ENCODE measurements at regions not wholly inside any gene's neighbourhood (a gene's known extent, or its start where the extent isn't known, plus 50 kb on each side); places are given as distances from the start of the nearest gene placed in this dataset.

GRCh38 chr5:167755420-167755819 is 536.0 kb upstream of the WWC1 start:
- no peaks in the 10 kb centered on the region for H4K20me1 ChIP-seq (ENCODE audit: insufficient read depth, poor library complexity, severe bottlenecking)
- H3K27me3 ChIP-seq = no peaks in the 10 kb centered on the region
- H3K27ac ChIP-seq = no peak overlapping the region
- no peaks in the 10 kb centered on the region for H3K4me1 ChIP-seq (ENCODE audit: insufficient read depth)
- H3K9me3 ChIP-seq (ENCODE audit: low read depth) = no peaks in the 10 kb centered on the region
- H2AFZ ChIP-seq = no peak overlapping the region
- no peak for DNase-seq (ENCODE audit: low spot score)
- H3K9me2 ChIP-seq (replicated peaks; ENCODE audit: insufficient read depth) = no peaks in the 10 kb centered on the region
- no peak overlapping the region for H3K4me3 ChIP-seq
- TF ChIP-seq EZH2 (IDR thresholded peaks at IDR 0.05; ENCODE audit: borderline replicate concordance) = no peak
- no peak for TF ChIP-seq CTCF (IDR thresholded peaks at IDR 0.05; ENCODE audit: poor library complexity)
- TF ChIP-seq EZH2phosphoT487 (IDR thresholded peaks at IDR 0.05; ENCODE audit: low read depth, severe bottlenecking, unreplicated experiment) = no peak
- H3K79me2 ChIP-seq = no peaks in the 10 kb centered on the region
- WGBS (ENCODE audit: low lambda C conversion rate, missing lambda C conversion rate) = 67% methylated on average over 2 of the region's 2 CpGs
- no peak overlapping the region for H3K4me2 ChIP-seq
- no peaks in the 10 kb centered on the region for H3K36me3 ChIP-seq (replicated peaks; ENCODE audit: insufficient read depth, low read depth)

- no peaks in the 10 kb centered on the region for H3K27me3 ChIP-seq
- H3K4me1 ChIP-seq (ENCODE audit: insufficient read depth) = no peaks in the 10 kb centered on the region
- H3K9me3 ChIP-seq (ENCODE audit: low read depth) = no peaks in the 10 kb centered on the region
- H4K20me1 ChIP-seq (ENCODE audit: insufficient read depth, poor library complexity, severe bottlenecking) = no peaks in the 10 kb centered on the region
- no peaks in the 10 kb centered on the region for H3K9me2 ChIP-seq (replicated peaks; ENCODE audit: insufficient read depth)
- DNase-seq (ENCODE audit: low spot score) = peak; percentile 15
- 68% methylated on average over 2 of the region's 2 CpGs for WGBS (ENCODE audit: low lambda C conversion rate, missing lambda C conversion rate)
- H3K36me3 ChIP-seq (replicated peaks; ENCODE audit: insufficient read depth, low read depth) = no peaks in the 10 kb centered on the region
- H3K79me2 ChIP-seq = no peaks in the 10 kb centered on the region
- no peak for TF ChIP-seq CTCF (IDR thresholded peaks at IDR 0.05; ENCODE audit: poor library complexity)
- no peak overlapping the region for H3K27ac ChIP-seq
- no peak overlapping the region for H2AFZ ChIP-seq
- H3K4me2 ChIP-seq = no peak overlapping the region
- H3K4me3 ChIP-seq = no peak overlapping the region
Measured at GRCh38 chr5:167759057-167759821, 532.2 kb upstream of the WWC1 start.

GRCh38 chr5:167763772-167764171 is 527.7 kb upstream of the WWC1 start:
- no peak overlapping the region for H2AFZ ChIP-seq
- no peaks in the 10 kb centered on the region for H3K36me3 ChIP-seq (replicated peaks; ENCODE audit: insufficient read depth, low read depth)
- no peak overlapping the region for H3K4me3 ChIP-seq
- no peaks in the 10 kb centered on the region for H3K9me3 ChIP-seq (ENCODE audit: low read depth)
- H4K20me1 ChIP-seq (ENCODE audit: insufficient read depth, poor library complexity, severe bottlenecking) = no peaks in the 10 kb centered on the region
- H3K79me2 ChIP-seq = no peaks in the 10 kb centered on the region
- no peaks in the 10 kb centered on the region for H3K9me2 ChIP-seq (replicated peaks; ENCODE audit: insufficient read depth)
- 68% methylated on average over 4 of the region's 4 CpGs for WGBS (ENCODE audit: low lambda C conversion rate, missing lambda C conversion rate)
- no peak overlapping the region for H3K4me2 ChIP-seq
- H3K27ac ChIP-seq = no peak overlapping the region
- H3K27me3 ChIP-seq = no peaks in the 10 kb centered on the region
- no peaks in the 10 kb centered on the region for H3K4me1 ChIP-seq (ENCODE audit: insufficient read depth)
- TF ChIP-seq CTCF (IDR thresholded peaks at IDR 0.05; ENCODE audit: poor library complexity) = no peak
- no peak for TF ChIP-seq EZH2phosphoT487 (IDR thresholded peaks at IDR 0.05; ENCODE audit: low read depth, severe bottlenecking, unreplicated experiment)
- no peak for TF ChIP-seq EZH2 (IDR thresholded peaks at IDR 0.05; ENCODE audit: borderline replicate concordance)
- DNase-seq (ENCODE audit: low spot score) = no peak

All from hepatocyte (in vitro differentiated cells).